ENCODE measurements at regions not wholly inside any gene's neighbourhood (a gene's known extent, or its start where the extent isn't known, plus 50 kb on each side); places are given as distances from the start of the nearest gene placed in this dataset.

- no peak for DNase-seq
These were observed 443.1 kb downstream of the CCDC85A start for GRCh38 chr2:56626927-56627326.

GRCh38 chr2:56630286-56630685, 446.5 kb downstream of the CCDC85A start:
- no peak for DNase-seq

GRCh38 chr2:56647997-56648396, 464.2 kb downstream of the CCDC85A start:
- DNase-seq = no peak

DNA sequence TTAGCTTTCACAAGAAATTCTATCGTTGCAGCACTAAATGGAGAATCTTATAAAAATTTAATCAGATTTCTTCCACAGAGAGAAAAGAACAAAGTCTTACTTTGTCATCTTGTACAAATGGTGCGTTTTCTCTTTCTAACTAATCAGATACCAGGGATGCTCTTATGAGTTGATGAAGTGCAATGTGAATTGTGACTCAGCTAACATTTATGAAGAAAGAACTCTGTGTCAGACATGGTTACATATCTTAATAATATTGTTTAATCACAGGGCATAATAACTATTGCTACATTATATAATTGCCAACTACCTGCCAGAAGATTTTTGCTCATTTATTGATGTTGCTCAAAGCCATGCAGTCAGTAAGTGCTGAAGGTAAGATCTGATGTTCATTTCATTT, 465.0 kb downstream of the CCDC85A start:
- no peak for DNase-seq

GRCh38 chr2:56654936-56655335, 471.1 kb downstream of the CCDC85A start:
- no peak for DNase-seq

DNA sequence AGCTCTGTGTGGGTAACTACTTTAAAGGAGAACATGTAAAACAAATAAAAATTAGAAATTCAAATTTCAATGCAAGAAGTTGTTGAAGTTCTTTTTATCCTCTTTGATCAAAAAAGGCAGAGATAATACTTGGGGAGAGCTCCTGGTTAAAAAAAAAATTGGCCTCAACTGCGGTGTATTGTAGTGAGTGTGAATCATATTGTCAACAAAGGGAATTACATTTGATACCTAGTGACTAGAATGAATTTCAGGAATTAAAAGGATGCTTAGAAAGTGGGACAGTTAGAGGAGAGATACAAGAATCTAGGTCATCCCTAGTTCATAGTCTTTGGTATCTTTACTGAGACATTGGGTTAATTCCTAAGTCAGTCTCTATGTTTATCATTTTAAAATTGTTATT, 473.0 kb downstream of the CCDC85A start:
- no peak for DNase-seq

DNA sequence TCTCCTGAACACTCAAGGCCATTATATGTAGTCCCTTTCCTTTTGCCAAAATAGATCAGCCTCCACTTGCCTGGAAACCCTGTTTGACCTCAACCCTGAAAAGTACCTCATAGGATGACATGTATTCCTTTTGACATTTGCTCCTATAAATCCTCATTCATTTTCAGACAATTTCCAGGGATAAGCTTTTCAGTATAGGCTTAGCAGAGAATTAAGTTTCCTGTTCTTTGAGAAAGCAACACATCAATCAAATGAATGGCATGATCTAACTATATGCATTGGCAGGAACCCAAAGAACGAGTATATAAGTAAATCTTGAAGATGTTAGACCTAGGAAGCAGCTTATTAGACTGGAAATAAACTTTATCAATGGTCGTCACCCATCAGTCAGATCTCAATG, 483.0 kb downstream of the CCDC85A start:
- no peak for DNase-seq

DNA sequence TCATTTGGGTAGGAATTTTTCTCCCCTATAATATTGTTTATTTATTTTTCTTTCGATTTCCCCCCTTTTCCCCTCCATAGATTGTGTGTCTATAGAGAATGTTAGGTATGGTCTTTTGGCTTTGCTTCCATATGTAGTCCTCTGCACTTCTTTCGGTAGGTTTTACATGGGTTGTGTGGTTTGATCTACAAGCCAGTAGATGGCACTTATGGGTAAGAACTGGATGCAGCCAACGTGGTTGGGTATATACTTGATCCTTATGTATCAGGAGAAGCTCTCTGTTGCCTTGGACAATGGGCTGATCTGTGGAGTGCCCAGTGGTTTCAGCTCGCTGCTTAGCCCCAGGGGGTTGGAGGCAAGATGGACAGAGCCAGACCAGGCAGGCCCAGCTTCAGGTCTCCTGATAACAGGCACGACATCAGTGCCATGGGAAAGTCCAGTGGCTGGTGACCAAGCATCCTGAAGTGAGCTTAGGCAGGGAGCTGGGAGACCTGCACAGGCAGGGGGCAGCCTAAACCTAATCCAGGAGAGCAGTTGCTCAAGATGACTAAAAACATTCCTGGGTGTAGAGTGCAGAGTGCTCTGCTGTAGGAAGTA, 488.3 kb downstream of the CCDC85A start:
- no peak for DNase-seq

DNA sequence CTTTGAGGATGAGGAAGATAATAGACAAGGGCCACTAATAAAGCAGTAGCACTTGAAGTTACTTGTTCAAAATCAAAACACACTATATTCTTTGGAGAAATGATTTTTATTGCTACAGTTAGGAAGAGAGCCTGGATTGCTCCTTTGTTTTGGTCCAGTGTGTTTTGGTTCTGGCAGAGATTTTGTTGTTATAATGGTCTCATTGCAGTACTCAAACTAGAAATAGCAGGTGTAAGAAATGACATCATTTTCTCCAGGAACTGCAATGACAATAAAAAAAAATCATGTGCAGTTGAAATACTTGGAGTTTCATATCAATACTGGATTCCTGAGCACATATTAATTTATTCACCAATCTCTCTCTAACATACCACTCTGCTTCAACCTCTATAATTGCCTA, 490.3 kb downstream of the CCDC85A start:
- DNase-seq = no peak

DNA sequence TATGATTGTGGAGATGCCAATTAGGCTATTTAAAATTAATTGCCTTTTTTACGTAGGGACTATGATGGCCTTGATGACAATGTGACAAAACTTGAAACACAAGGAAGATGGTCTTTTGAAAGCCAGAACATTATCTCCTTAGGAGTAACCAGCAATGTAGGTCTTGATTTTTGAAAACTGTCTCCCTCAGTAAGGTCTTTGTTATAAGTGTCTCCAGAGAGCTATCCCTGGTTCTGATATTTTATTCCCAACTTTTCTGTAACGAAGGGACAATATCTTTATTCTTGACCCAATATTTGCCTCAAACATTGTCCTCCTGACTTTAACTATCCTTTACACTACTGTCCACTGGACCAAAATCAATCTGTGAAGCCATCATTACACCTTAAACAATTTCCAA, 493.2 kb downstream of the CCDC85A start:
- DNase-seq = no peak

- DNase-seq = no peak
These were observed 497.3 kb downstream of the CCDC85A start for GRCh38 chr2:56680971-56681631.

DNA sequence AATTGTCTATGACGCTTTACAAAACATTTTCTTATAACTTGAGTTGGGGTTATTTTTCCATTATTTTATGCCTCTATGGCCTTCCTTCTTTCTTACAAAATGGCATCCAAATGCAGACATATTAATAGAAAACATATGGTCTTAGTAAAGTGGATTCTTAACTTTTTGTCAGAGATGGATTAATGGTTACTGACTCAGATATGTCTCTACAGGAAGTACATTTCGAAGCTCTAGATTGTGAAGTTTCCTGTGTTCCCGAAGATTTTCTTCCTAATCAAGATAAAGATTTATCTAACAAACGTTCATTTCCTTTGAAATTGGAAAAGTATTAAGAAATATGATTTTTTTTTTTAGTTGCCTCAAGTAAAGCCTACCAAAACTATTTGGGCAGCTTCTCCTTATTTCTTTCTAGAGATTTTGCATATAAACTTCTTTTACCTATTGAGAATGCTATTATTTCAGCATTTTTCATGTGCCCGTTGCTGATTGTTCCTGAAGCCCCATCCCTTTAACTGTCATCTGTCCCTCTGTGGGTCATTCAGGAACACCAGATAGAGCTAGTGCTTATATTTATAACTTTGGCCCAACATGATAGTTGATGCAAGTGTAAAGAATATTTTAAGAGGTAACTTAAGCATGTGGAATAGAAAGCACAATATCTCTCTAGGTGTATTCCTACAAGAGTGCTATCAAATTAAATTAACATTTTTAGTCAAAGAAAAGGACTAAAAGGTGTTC, 498.0 kb downstream of the CCDC85A start:
- DNase-seq = no peak

GRCh38 chr2:56682397-56682760, 498.6 kb downstream of the CCDC85A start:
- no peak for DNase-seq

- DNase-seq = no peak
These were observed 500.5 kb downstream of the CCDC85A start for GRCh38 chr2:56684327-56684726.

DNA sequence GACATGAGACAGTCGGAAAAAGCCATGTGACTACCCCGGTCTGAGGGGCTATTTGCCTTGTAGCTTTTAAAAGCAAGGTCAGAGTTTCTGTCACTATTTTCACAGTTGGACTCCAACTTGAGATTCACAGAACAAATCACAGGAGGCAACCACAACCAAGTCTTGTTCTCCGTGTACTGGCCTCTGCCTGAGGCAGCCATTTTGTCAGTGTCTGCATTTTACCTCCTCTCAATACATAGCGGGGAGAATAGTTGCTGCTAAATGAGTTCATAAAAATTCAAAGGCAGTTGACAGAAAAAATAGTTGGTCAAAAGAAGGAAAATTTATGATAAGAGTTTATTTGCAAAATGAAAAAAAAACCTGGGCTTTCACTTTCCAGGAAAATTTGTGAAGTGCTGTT, 501.4 kb downstream of the CCDC85A start:
- DNase-seq = no peak

DNA sequence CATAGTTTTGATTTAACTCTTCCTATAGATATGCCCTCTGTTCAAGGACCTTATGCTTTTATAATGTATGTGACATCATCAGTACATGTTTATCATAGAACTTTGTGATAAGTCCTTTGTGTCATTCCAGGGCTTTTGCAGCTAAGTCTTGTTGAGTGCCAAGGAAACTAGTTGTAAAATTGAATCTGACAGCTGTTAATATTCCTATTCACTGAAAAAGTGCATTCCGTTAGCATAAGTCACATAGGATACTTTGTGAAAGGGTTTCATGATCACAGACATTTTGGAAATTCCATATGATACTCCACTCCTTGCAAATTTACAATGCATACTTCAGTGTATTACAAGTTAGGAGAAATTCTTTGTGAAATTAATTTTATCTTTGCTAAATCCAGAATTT, 503.4 kb downstream of the CCDC85A start:
- DNase-seq = no peak

DNA sequence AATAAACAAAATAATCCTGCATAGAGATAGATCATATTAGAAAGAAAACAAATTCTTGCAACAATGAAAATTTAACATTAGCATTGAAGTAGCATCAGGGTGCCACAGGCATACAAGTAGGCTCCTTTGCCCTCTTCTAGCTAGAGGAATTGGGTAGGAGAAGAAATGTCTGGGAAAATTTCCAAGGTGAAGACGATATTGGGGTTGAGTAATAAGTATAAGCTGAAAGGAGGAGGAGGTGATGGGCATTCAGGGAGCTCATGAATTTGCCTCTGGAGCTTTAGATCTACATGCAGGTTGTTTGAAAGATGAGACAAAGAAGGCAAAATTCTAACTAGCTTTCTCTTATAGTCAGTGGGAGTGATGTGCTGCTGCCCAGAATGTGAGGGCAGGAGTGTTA, 504.9 kb downstream of the CCDC85A start:
- no peak for DNase-seq

DNA sequence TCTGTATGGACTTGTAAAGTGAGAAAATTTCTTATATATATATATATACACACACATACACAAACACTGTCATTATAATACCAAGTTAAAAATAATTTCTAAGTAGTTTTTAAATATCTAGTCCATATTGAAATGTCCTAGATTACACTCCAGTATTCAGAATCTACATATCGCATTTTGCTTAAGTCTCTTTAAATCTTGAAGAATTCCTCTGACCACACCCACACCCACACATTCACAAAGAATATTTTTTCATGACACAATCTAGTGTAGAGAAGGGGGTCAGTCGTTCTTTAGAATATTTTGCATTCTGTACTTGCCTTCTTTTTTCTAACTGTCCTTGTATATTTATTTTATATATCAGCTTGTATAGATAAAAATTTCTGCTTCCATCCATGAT, 509.7 kb downstream of the CCDC85A start:
- no peak for DNase-seq

DNA sequence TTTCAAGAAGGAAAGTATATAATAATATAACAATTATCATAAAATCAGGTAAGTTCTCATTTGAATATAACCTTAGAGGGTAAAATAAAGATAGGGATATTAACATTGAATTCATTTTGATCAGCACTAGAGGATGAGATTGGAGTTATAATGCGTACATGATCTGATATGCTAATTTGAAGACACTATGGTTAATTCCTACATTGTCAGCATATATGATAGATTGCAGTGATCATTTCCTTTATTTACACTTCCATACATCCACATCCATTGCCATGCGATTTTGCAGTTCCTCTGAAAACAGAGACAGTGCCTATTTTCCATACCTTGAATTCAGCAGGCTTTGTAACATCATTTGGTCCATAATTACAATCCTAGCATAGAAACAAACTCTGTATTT, 519.2 kb downstream of the CCDC85A start:
- no peak for DNase-seq

- DNase-seq = no peak
These were observed 521.9 kb downstream of the CCDC85A start for GRCh38 chr2:56705713-56706112.

GRCh38 chr2:56707218-56707617, 523.4 kb downstream of the CCDC85A start:
- DNase-seq = no peak

GRCh38 chr2:56707650-56708049, 523.9 kb downstream of the CCDC85A start:
- no peak for DNase-seq

DNA sequence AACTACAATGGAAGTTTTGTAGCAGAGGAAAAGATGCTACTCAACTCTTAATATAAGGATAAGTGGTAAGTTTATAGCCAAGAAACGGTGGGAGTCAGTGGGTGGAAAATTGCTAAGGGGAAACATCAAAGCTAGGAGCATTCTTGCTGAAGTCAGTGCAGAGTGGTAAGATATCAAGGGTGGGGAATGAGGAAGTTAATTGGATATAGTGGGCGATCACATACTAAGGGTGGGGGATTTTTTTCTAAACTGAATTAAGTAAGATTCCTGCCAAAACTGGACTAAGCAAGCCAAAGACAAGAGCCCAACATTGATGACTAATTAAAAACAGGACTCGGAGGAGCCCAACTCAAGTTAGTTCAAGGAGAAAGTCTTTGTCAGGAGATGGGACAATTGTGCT, 525.4 kb downstream of the CCDC85A start:
- DNase-seq = no peak

- no peak for DNase-seq
These were observed 529.4 kb downstream of the CCDC85A start for GRCh38 chr2:56713161-56713676.

Measured in NCI-H510A treated with DMSO at 0.1 percent for 48 hours (cell line).